ENCODE measurements at regions not wholly inside any gene's neighbourhood (a gene's known extent, or its start where the extent isn't known, plus 50 kb on each side); places are given as distances from the start of the nearest gene placed in this dataset.

GRCh38 chr1:38455829-38456530 is 403.6 kb downstream of the RRAGC start:
- no peak for TF ChIP-seq CTCF (IDR thresholded peaks at IDR 0.05)
- Histone ChIP-seq H3K4me3 (no peak overlapping the region), H3K27ac (no peak overlapping the region), H3K36me3 (ENCODE audit: insufficient read depth in 1 of 2, low read depth in 1 of 2) (no peaks in the 10 kb centered on the region), H3K9me3 (no peaks in the 10 kb centered on the region), H3K27me3 (ENCODE audit: insufficient read depth in 3 of 3, low read length in 2 of 3) (peaks cover 0 to 5% (median 4%) of the 10 kb centered on the region in 3 donors), H3K4me1 (no peaks in the 10 kb centered on the region)
- 67 to 77% (median 68%) methylated on average over 16 of the region's 16 CpGs for whole genome bisulfite sequencing, 3 donors
- ATAC-seq = no peak
- intact Hi-C loops (cut with DNase I) = no loop called here
- DNase-seq = no peak

GRCh38 chr1:38454749-38455441 is 404.7 kb downstream of the RRAGC start:
- H3K9me3 ChIP-seq = no peaks in the 10 kb centered on the region
- peaks cover 0 to 5% (median 4%) of the 10 kb centered on the region in 3 donors for H3K27me3 ChIP-seq (ENCODE audit: insufficient read depth in 3 of 3, low read length in 2 of 3)
- DNase-seq (no peak), ATAC-seq (no peak)
- TF ChIP-seq CTCF (IDR thresholded peaks at IDR 0.05) = no peak
- intact Hi-C loops (cut with DNase I) = no loop called here
- no peak overlapping the region for H3K27ac ChIP-seq
- no peaks in the 10 kb centered on the region for H3K36me3 ChIP-seq (ENCODE audit: insufficient read depth in 1 of 2, low read depth in 1 of 2)
- no peak overlapping the region for H3K4me3 ChIP-seq
- no peaks in the 10 kb centered on the region for H3K4me1 ChIP-seq
- 39 to 54% (median 40%) methylated on average over 9 of the region's 9 CpGs for WGBS, 3 donors

DNA sequence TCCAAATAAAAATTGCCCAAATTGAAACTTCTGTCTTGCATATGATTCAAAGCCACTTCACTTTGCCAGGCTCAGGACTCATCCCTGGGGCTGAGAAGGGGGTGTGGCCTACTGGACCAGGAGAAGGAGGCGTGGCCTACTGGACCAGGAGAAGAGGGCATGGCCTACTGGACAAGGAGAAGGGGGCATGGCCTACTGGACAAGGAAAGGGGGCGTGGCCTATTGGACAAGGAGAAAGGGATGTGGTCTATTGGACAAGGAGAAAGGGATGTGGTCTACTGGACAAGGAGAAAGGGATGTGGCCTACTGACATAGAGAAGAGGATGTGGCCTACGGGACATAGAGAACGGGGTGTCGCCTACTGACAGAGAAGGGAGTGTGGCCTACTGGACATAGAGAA is 405.3 kb downstream of the RRAGC start:
- 95 to 99% (median 96%) methylated on average over 5 of the region's 5 CpGs for WGBS, 3 donors
- no peak for TF ChIP-seq CTCF (IDR thresholded peaks at IDR 0.05)
- intact Hi-C loops (cut with DNase I) = no loop called here
- Histone ChIP-seq H3K4me1 (no peaks in the 10 kb centered on the region), H3K27ac (no peak overlapping the region), H3K27me3 (ENCODE audit: insufficient read depth in 3 of 3, low read length in 2 of 3) (peaks cover 0 to 6% (median 5%) of the 10 kb centered on the region in 3 donors), H3K4me3 (no peak overlapping the region), H3K36me3 (ENCODE audit: insufficient read depth in 1 of 2, low read depth in 1 of 2) (no peaks in the 10 kb centered on the region), H3K9me3 (no peaks in the 10 kb centered on the region)
- DNase-seq (no peak), ATAC-seq (no peak)

DNA sequence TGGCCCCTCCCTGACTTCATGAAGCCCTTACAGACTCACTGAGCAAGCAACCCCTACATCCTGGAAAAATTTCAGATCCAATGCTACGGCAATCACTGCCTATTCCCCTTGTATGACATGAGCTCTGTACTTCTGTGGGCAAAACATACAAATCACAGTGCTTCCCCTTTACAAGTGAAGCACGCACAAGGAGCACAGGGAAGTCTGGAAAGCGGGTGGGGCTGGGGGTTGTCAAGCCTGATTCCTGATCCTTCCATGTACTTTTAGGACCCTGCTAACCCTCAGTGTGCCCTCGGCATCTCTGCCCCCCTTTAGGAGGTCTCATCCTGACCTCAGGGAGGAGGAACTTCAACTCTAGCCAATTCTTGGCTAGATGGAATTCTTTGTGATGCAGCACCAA is 405.7 kb upstream of the POU3F1 start:
- Histone ChIP-seq H3K27ac (no peak overlapping the region), H3K27me3 (ENCODE audit: insufficient read depth in 3 of 3, low read length in 2 of 3) (peaks cover 0 to 17% (median 5%) of the 10 kb centered on the region in 3 donors), H3K4me1 (no peaks in the 10 kb centered on the region), H3K4me3 (no peak overlapping the region), H3K9me3 (no peaks in the 10 kb centered on the region), H3K36me3 (ENCODE audit: insufficient read depth in 1 of 2, low read depth in 1 of 2) (no peaks in the 10 kb centered on the region)
- ATAC-seq (no peak), DNase-seq (no peak)
- intact Hi-C loops (cut with DNase I) = no loop called here
- TF ChIP-seq CTCF (IDR thresholded peaks at IDR 0.05) = no peak
- 67 to 79% (median 73%) methylated on average over 4 of the region's 4 CpGs for WGBS, 3 donors

Data from psoas muscle (tissue), 7 donors.